ENCODE measurements at regions not wholly inside any gene's neighbourhood (a gene's known extent, or its start where the extent isn't known, plus 50 kb on each side); places are given as distances from the start of the nearest gene placed in this dataset.

- 85 to 88% methylated on average over 4 of the region's 4 CpGs for WGBS, 2 experiments (ENCODE audit: insufficient coverage in 1 of 2, insufficient read length in 1 of 2)
- Histone ChIP-seq H3K9me3 (ENCODE audit: control insufficient read depth, low read length) (no peaks in the 10 kb centered on the region), H3K4me1 (ENCODE audit: control insufficient read depth, insufficient read depth, low read length) (no peaks in the 10 kb centered on the region), H3K9ac (ENCODE audit: extremely low read depth, low read length, poor library complexity, severe bottlenecking) (no peak overlapping the region), H3K27me3 (ENCODE audit: control insufficient read depth, insufficient read depth, low read length, poor library complexity, severe bottlenecking) (no peaks in the 10 kb centered on the region), H3K27ac (ENCODE audit: low read depth, low read length) (no peak overlapping the region), H3K36me3 (ENCODE audit: control insufficient read depth, insufficient read depth, low read length) (no peaks in the 10 kb centered on the region), H3K4me3 (ENCODE audit: low read length) (no peak overlapping the region)
- H3K27me3 Mint-ChIP-seq (ENCODE audit: insufficient read depth): peaks cover 47% of the 10 kb centered on the region
- TF ChIP-seq CTCF (conservative IDR thresholded peaks at IDR 0.05): no peak
- no peak for DNase-seq
- H3K27ac Mint-ChIP-seq: no peak overlapping the region
- H3K4me1 Mint-ChIP-seq: no peaks in the 10 kb centered on the region
- no peak overlapping the region for H3K4me3 Mint-ChIP-seq
- peaks cover 15% of the 10 kb centered on the region for H3K9me3 Mint-ChIP-seq
- H3K36me3 Mint-ChIP-seq (ENCODE audit: low read depth): no peaks in the 10 kb centered on the region
These were observed 457.4 kb upstream of the CDH4 start for GRCh38 chr20:60794674-60795073.

DNA sequence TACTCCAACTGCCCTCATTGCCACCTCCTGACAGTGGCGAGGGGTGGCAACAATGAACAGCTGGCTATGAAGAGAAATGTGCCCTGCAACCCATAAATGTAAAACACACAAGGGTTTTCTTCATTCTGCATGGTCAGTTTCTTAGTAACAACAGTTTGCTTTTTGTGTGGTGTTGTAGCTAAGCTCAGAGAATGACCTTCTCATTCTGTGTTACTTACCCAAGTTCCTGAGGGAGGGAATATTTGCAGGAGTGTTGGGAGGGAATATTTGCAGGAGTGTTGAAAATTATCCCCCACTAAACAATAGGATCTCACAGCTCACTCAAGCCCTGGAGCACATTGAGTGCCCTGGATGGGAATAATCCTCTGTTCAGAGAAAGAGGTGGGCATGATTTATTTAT is 456.4 kb upstream of the CDH4 start:
- H3K36me3 ChIP-seq (ENCODE audit: control insufficient read depth, insufficient read depth, low read length): no peaks in the 10 kb centered on the region
- Mint-ChIP-seq H3K36me3 (ENCODE audit: low read depth) (no peaks in the 10 kb centered on the region), H3K27me3 (ENCODE audit: insufficient read depth) (peaks cover 38% of the 10 kb centered on the region), H3K9me3 (peaks cover 19% of the 10 kb centered on the region), H3K4me3 (no peak overlapping the region), H3K4me1 (no peaks in the 10 kb centered on the region), H3K27ac (no peak overlapping the region)
- no peak overlapping the region for H3K27ac ChIP-seq (ENCODE audit: low read depth, low read length)
- H3K9ac ChIP-seq (ENCODE audit: extremely low read depth, low read length, poor library complexity, severe bottlenecking): no peak overlapping the region
- no peak overlapping the region for H3K4me3 ChIP-seq (ENCODE audit: low read length)
- no peak for TF ChIP-seq CTCF (conservative IDR thresholded peaks at IDR 0.05)
- no peaks in the 10 kb centered on the region for H3K27me3 ChIP-seq (ENCODE audit: control insufficient read depth, insufficient read depth, low read length, poor library complexity, severe bottlenecking)
- WGBS, 2 experiments (ENCODE audit: insufficient coverage in 1 of 2, insufficient read length in 1 of 2): 81% methylated on average over 1 of the region's 1 CpG; no CpG with 5 or more reads in 1 of the 2 experiments
- no peak for DNase-seq
- no peaks in the 10 kb centered on the region for H3K4me1 ChIP-seq (ENCODE audit: control insufficient read depth, insufficient read depth, low read length)
- peaks cover 4% of the 10 kb centered on the region for H3K9me3 ChIP-seq (ENCODE audit: control insufficient read depth, low read length)

DNA sequence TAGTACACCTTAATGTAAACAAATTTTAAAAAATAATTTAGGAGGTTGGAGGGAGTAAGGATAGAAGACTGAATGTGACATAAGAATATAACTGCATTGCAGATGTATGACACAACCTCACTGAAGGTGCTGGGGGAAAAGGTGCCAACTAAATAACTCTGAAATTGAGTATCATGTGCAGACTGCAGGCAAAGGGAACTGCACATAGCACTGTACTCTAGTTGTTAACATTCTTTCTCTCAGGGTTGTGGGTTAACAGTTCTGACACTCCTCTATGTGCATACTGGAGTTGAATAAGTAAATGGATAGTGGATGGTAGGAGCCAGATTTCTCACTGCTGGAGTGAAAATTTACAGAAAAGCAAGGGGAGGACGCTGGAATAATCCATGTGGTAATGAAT is 451.9 kb upstream of the CDH4 start:
- Mint-ChIP-seq H3K4me1 (peaks cover 12% of the 10 kb centered on the region), H3K9me3 (peaks cover 23% of the 10 kb centered on the region), H3K36me3 (ENCODE audit: low read depth) (no peaks in the 10 kb centered on the region), H3K27ac (no peak overlapping the region), H3K4me3 (no peak overlapping the region), H3K27me3 (ENCODE audit: insufficient read depth) (peaks cover 13% of the 10 kb centered on the region)
- WGBS, 2 experiments (ENCODE audit: insufficient coverage in 1 of 2, insufficient read length in 1 of 2): 69 to 100% methylated on average over 1 of the region's 1 CpG
- Histone ChIP-seq H3K4me3 (ENCODE audit: low read length) (no peak overlapping the region), H3K4me1 (ENCODE audit: control insufficient read depth, insufficient read depth, low read length) (no peaks in the 10 kb centered on the region), H3K9ac (ENCODE audit: extremely low read depth, low read length, poor library complexity, severe bottlenecking) (no peak overlapping the region), H3K9me3 (ENCODE audit: control insufficient read depth, low read length) (peaks cover 4% of the 10 kb centered on the region), H3K36me3 (ENCODE audit: control insufficient read depth, insufficient read depth, low read length) (no peaks in the 10 kb centered on the region), H3K27me3 (ENCODE audit: control insufficient read depth, insufficient read depth, low read length, poor library complexity, severe bottlenecking) (no peaks in the 10 kb centered on the region), H3K27ac (ENCODE audit: low read depth, low read length) (no peak overlapping the region)
- DNase-seq: no peak
- no peak for TF ChIP-seq CTCF (conservative IDR thresholded peaks at IDR 0.05)

Data from endodermal cell (in vitro differentiated cells).